Loucy (cell line): ENCODE measurements at regions not wholly inside any gene's neighbourhood (a gene's known extent, or its start where the extent isn't known, plus 50 kb on each side); places are given as distances from the start of the nearest gene placed in this dataset.

Source experiments
- H2AFZ ChIP-seq: fragments of 200-600 bp; sonication (generic); 2 replicates; pipeline ENCODE4 v1.6.0; 2016; ENCODE audit warnings: antibody characterized with exemption, mild to moderate bottlenecking, low read length, moderate library complexity
- H3F3A ChIP-seq: fragments of 200-600 bp; 2 replicates; pipeline ENCODE4 v1.6.0; 2016; ENCODE audit warnings: antibody characterized with exemption, low read depth, mild to moderate bottlenecking
- H3K27me3 ChIP-seq: fragments of 200-600 bp; sonication (generic); 2 replicates; pipeline ENCODE4 v1.6.1; 2014; ENCODE audit warnings: low read length, mild to moderate bottlenecking; ENCODE audit not compliant: insufficient read depth, poor library complexity, severe bottlenecking
- H3K36me3 ChIP-seq: fragments of 200-600 bp; sonication (generic); 2 replicates; pipeline ENCODE4 v1.6.1; 2016; ENCODE audit warnings: low read length; ENCODE audit not compliant: insufficient read depth
- H3K4me1 ChIP-seq: fragments of 200-600 bp; sonication (generic); 2 replicates; pipeline ENCODE4 v1.5.1; 2014; ENCODE audit warnings: low read length, mild to moderate bottlenecking; ENCODE audit not compliant: insufficient read depth, poor library complexity, severe bottlenecking
- H3K4me2 ChIP-seq: fragments of 200-600 bp; sonication (generic); 2 replicates; pipeline ENCODE4 v1.6.0; 2014; ENCODE audit warnings: antibody characterized with exemption, low read length, low read depth, mild to moderate bottlenecking; ENCODE audit not compliant: poor library complexity, severe bottlenecking
- H3K4me3 ChIP-seq: fragments of 200-600 bp; sonication (generic); 2 replicates; pipeline ENCODE4 v1.5.1; 2014; ENCODE audit warnings: low read length, mild to moderate bottlenecking, mixed read lengths; ENCODE audit not compliant: poor library complexity, severe bottlenecking
- H3K79me2 ChIP-seq: fragments of 200-600 bp; sonication (generic); 2 replicates; pipeline ENCODE4 v1.6.1; 2014; ENCODE audit warnings: low read length; ENCODE audit not compliant: insufficient read depth
- H3K9ac ChIP-seq: fragments of 200-600 bp; sonication (generic); 2 replicates; pipeline ENCODE4 v1.6.0; 2014; ENCODE audit warnings: mild to moderate bottlenecking, low read depth, low read length, moderate library complexity; ENCODE audit not compliant: poor library complexity, severe bottlenecking
- H3K9me2 ChIP-seq: fragments of 200-600 bp; sonication (generic); replicated peaks from 2 replicates; pipeline ENCODE4 v1.6.1; 2016; ENCODE audit warnings: low read depth, low read length, mixed read lengths
- H3K9me3 ChIP-seq: fragments of 200-600 bp; sonication (generic); 2 replicates; pipeline ENCODE4 v1.6.1; 2014; ENCODE audit warnings: mild to moderate bottlenecking, antibody characterized with exemption, low read length, low read depth; ENCODE audit not compliant: insufficient read depth
- H4K20me1 ChIP-seq: fragments of 200-600 bp; sonication (generic); 2 replicates; pipeline ENCODE4 v1.6.0; 2014; ENCODE audit warnings: antibody characterized with exemption, low read length, mild to moderate bottlenecking; ENCODE audit not compliant: insufficient read depth, poor library complexity, severe bottlenecking
- CTCF ChIP-seq: fragments of 200-600 bp; sonication (generic); conservative IDR thresholded peaks from 2 replicates; pipeline ENCODE4 v1.5.1; 2014; ENCODE audit warnings: mild to moderate bottlenecking, antibody characterized with exemption, low read length
- EZH2phosphoT487 ChIP-seq: fragments of 200-600 bp; IDR thresholded peaks from 2 replicates; pipeline ENCODE4 v1.6.1; 2018; ENCODE audit warnings: antibody characterized with exemption, mild to moderate bottlenecking, moderate library complexity, borderline replicate concordance

- Histone ChIP-seq H3K4me3 (peak overlapping the region; percentile 27), H3K36me3 (no peaks in the 10 kb centered on the region), H3K4me2 (peak overlapping the region; percentile 49), H3K27me3 (no peaks in the 10 kb centered on the region), H2AFZ (peak overlapping the region; percentile 57; the same call in 1 of the 2 replicates), H3F3A (peaks cover 26% of the 10 kb centered on the region), H3K4me1 (peaks cover 59% of the 10 kb centered on the region), H3K9me2 (no peaks in the 10 kb centered on the region), H3K79me2 (no peaks in the 10 kb centered on the region), H4K20me1 (no peaks in the 10 kb centered on the region), H3K9me3 (no peaks in the 10 kb centered on the region), H3K9ac (peak overlapping the region; percentile 38)
- TF ChIP-seq EZH2phosphoT487, result no peak
- TF ChIP-seq CTCF, result no peak
These were observed 708.9 kb upstream of the CCDC179 start for GRCh38 chr11:23569134-23569533.

DNA sequence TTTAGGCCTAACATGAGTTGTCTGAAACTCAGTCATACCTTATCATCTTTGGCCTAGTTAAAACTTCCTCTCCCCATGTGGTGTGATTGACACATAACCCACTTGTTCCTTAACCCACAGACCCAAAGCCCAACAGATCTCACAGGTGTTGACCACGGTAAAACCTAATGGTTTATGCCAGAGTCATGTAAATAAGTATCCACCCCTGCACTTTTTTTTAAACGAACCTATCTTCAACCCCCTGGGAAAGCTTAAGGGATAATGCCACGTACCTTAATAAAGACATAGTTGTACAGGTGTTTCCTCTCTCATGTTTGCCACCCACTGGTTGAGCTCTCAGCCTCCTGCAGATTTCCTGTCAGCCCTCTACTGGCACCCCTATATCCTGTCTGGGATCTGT is 709.3 kb upstream of the CCDC179 start:
- no peaks in the 10 kb centered on the region for H3K79me2 ChIP-seq
- H4K20me1 ChIP-seq, result no peaks in the 10 kb centered on the region
- peak overlapping the region; percentile 38 for H3K9ac ChIP-seq
- peak overlapping the region; percentile 49 for H3K4me2 ChIP-seq
- H3K9me2 ChIP-seq, result no peaks in the 10 kb centered on the region
- no peak for TF ChIP-seq EZH2phosphoT487
- peak; percentile 26; the same call in 1 of the 2 replicates for TF ChIP-seq CTCF
- peaks cover 56% of the 10 kb centered on the region for H3K4me1 ChIP-seq
- peak overlapping the region; percentile 57; the same call in 1 of the 2 replicates for H2AFZ ChIP-seq
- H3F3A ChIP-seq, result peaks cover 26% of the 10 kb centered on the region
- H3K4me3 ChIP-seq, result peak overlapping the region; percentile 27
- H3K36me3 ChIP-seq, result no peaks in the 10 kb centered on the region
- H3K27me3 ChIP-seq, result no peaks in the 10 kb centered on the region
- H3K9me3 ChIP-seq, result no peaks in the 10 kb centered on the region

DNA sequence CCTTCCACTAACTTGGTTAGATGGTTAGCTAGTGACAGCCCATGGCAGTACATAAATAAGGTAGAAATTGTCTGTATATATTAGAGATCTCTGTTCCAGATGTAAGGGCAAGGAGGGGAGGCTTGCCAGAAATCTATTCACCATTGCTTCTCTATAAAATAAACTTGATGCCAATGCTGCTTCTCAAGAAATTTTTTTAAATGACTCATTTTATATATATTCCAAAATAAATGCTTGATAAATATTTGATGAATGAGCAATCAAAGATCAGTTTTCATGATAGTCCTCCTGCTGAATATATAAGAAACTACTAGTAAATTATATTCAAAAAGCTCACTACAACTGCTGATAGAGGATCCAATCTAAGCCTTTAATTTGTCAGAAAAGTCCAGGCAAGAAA is 710.6 kb upstream of the CCDC179 start:
- H3K4me2 ChIP-seq, result peak overlapping the region; percentile 49
- TF ChIP-seq EZH2phosphoT487 (no peak), CTCF (no peak)

More for the DNA sequence above, 710.6 kb upstream of the CCDC179 start:
- no peaks in the 10 kb centered on the region for H3K36me3 ChIP-seq
- no peaks in the 10 kb centered on the region for H4K20me1 ChIP-seq
- H3K4me1 ChIP-seq, result peaks cover 56% of the 10 kb centered on the region
- no peaks in the 10 kb centered on the region for H3K9me2 ChIP-seq
- peak overlapping the region; percentile 23 for H3K9ac ChIP-seq
- no peak overlapping the region for H2AFZ ChIP-seq
- H3F3A ChIP-seq, result peaks cover 26% of the 10 kb centered on the region
- no peaks in the 10 kb centered on the region for H3K27me3 ChIP-seq
- no peaks in the 10 kb centered on the region for H3K9me3 ChIP-seq
- no peaks in the 10 kb centered on the region for H3K79me2 ChIP-seq
- H3K4me3 ChIP-seq, result no peak overlapping the region
